ENCODE measurements at regions not wholly inside any gene's neighbourhood (a gene's known extent, or its start where the extent isn't known, plus 50 kb on each side); places are given as distances from the start of the nearest gene placed in this dataset.

- no peak for TF ChIP-seq EZH2 (IDR thresholded peaks at IDR 0.05; ENCODE audit: low read length, unreplicated experiment)
- TF ChIP-seq, protein P1, sequence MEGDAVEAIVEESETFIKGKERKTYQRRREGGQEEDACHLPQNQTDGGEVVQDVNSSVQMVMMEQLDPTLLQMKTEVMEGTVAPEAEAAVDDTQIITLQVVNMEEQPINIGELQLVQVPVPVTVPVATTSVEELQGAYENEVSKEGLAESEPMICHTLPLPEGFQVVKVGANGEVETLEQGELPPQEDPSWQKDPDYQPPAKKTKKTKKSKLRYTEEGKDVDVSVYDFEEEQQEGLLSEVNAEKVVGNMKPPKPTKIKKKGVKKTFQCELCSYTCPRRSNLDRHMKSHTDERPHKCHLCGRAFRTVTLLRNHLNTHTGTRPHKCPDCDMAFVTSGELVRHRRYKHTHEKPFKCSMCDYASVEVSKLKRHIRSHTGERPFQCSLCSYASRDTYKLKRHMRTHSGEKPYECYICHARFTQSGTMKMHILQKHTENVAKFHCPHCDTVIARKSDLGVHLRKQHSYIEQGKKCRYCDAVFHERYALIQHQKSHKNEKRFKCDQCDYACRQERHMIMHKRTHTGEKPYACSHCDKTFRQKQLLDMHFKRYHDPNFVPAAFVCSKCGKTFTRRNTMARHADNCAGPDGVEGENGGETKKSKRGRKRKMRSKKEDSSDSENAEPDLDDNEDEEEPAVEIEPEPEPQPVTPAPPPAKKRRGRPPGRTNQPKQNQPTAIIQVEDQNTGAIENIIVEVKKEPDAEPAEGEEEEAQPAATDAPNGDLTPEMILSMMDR (conservative IDR thresholded peaks at IDR 0.05; ENCODE audit: low read depth, low read length) = no peak
- no peak for TF ChIP-seq EZH2phosphoT487 (IDR thresholded peaks at IDR 0.05; ENCODE audit: borderline replicate concordance, low read length)
Observed at GRCh38 chr5:33375900-33376299, 64.9 kb upstream of the TARS1 start.

Measured in PC-3 (cell line).